Stimulated activated CD4-positive, alpha-beta T cell treated with anti-CD3 and anti-CD28 coated beads, Interleukin-1b, Interleukin-23, amount 100 ng/mL, for 24 hours (primary cell): ENCODE measurements at regions not wholly inside any gene's neighbourhood (a gene's known extent, or its start where the extent isn't known, plus 50 kb on each side); places are given as distances from the start of the nearest gene placed in this dataset.

Experiments used
- DNase-seq, 4 experiments: peaks; one replicate each; pipeline ENCODE4 v3.0.0-alpha.2; 2020; ENCODE audit warnings: low read depth in 4 of 4, low spot score in 1 of 4

DNA sequence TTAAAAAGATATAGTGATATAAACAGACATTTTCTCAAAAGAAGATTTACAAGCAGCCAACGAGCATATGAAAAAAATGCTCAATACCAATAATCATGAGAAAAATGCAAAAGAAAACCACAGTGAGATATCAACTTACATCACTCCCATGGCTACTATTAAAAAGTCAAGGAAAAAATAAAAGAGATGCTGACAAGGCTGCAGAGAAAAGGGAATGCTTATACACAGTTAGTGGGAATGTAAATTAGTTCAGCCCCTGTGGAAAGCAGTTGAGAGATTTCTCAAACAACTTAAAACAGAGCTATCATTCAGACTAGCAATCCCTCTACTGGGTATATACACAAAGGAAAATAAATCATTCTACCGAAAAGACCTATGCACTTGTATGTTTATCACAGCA is 97.1 kb upstream of the CARD18 start:
- no peak for DNase-seq

DNA sequence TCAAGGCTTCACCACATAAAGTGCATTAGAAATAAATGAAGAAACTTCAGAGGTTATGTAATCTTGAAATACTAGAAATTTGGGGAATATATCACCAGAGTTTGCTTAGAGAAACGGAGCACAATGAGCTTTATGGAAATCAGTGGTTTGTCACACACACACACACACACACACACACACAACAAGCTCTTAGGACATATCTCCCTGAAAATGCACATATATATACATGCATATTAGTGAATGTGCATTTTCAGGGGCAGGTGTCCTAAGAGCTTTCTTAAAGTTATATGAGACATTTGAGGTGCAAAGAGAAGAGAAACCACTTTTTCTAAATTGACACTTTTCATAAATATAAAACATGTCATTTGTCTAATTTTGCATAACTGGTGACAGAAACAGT is 93.7 kb upstream of the CARD18 start:
- DNase-seq = no peak

DNA sequence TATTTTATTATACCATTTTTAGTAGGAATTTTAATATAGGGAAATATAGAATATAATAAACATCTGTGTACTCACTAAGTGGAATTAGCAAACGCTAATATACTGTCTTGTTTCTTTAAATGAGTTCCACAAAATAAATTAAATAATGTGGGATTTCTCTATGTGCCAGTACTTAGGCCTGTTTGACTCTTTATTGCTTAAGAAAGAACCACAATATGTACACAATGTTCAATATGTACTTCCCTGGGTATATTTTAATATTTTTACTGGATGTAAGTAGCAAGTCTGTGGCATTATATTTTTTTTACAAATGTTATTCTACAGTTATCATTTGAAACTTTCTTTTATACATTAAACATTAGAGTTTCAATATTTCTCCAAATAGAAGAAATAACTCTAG is 92.5 kb upstream of the CARD18 start:
- DNase-seq = no peak

DNA sequence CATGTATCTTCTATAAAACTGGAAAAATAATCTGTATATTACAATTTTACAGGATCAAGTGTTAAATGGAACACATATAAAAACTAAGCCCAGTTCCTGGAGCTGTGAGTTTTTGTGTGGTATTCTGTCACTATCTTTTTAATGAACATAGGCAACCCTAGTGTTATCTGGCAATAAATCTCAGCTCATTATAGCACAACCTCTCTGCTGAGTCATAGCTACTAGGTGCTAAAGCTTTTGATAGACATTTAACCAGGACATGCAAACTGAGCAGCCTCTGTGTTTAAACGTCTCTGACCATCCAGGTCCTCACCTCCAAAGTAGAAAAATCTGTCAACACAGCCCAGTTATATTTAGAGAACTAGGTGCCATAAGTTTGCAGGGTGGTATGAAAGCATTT is 91.0 kb upstream of the CARD18 start:
- no peak for DNase-seq

DNA sequence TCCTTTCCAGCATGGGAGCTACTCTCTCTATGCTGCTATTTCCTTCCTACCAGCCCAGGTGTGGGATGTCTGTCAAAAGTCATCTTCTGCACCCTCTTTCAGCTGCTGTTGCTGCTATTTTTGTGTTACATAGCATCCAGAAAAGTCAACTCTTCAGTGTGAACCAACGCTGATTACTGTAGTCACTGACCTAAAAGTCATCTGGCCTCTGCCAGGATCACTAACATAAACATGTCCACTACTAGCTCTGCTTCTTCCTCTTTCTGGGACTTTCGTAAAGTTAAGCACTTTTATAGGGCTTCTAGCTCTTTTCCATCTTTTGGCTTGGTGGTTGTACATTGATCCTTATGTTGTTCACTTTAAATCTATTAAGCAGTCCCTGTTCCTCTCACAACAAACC is 90.2 kb upstream of the CARD18 start:
- DNase-seq = no peak

DNA sequence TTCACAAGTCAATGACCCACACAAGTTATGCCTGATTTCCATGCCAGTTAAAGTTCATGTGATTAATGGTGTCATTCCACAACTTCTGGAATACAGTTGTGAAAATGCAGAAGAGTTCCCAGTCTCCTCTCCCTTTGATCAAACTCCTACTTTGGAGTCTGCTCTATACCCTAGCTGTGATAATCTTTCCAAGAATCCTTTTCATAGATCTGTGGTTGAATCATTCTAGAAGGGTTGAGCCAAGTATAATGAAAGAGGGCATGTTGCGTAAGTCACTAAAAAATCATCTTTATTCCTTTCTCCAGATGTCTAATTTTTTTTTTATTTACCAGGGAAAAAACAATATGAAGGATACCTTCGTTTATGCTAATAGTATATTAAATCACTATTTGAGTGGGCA is 89.7 kb upstream of the CARD18 start:
- DNase-seq = no peak

DNA sequence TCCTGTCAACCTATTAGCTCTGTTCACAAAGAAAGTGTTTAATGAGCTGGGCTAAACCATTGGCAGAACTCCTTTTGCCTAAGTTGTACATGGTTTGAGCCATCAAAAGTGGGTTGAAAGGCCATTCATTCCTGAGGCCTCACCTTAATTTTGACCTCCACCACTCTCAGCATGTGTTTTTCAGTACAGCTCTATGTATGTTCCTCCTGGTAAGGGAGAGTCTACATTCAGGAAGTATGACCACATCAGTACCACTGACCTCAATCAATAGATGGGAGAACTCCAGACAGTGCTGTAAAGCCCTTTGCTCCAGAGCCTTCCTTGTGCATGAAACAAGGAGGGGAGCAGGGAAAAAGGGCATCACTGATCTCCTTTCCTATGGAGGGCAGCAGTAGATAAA is 87.8 kb upstream of the CARD18 start:
- DNase-seq = no peak

DNA sequence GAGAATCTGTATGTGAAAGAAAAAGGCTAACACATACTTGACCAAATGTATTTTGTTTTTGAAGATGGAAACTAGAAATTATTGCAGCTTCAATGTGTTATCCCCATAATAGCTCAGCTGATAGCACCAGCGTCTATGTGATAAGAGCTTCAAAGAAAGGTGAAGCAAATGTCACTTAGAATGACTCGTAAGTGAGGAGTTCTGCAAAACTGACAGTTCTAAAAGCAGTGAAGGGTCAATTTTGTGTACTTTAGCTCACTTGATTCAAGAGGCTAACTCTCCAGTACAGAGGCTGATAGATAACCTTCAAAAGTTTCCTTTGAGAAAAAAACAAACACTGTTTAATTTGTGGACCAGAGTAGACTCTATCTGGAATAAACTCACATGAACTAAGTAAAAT is 87.2 kb upstream of the CARD18 start:
- DNase-seq = no peak

DNA sequence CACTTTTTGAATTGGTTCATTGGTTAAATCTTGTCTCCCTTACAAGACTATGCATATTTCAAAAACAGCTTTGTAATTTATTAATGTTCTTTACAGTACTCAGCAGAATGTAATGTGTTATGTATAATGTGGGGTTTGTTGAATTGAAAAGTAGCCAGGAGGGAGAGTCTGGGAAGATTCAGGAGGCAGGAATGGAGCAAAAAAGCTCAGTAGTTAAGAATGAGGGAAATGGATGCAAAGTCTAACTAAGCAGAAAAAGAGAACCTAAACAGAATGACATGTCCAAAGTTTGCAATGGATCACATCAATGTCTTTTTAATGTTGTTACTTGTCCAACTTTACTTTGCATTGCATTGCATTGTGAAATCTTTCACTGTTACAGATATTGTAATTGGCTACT is 86.5 kb upstream of the CARD18 start:
- no peak for DNase-seq

DNA sequence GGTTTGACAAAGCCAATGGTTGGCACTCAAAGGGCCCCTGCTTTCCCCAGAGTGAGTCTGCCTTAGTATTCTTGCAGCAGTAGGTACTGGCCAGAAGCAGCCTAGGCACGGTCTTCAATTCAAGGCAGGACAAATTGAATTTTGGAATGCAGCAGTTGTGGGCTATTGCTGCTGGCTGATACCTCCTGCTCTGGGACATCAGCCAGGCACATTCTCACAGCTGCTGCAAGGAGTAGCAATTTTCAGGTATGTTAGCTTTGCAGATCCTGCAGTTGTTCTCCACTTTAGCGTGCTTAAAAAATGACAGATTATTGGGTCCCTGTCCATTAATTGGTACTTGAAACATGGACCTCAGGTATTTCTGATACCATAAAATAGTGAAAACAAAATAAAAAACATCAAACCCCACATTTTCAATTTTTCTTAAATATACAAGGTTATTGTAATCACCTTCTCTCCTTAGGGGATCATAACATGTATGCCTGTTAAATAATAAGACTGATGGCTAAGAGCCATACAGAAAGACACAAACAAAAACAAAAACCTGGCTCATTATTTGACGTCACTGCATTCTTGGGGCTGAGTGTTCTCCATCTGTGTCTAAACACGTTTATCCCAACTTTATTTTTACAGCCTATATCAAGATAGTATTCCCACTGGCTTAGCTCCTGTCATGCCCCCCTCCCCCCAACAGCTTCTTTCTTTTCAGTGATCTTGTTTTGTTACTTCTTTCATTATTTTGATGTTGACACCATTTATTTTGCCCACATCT is 85.1 kb upstream of the CARD18 start:
- DNase-seq = no peak

DNA sequence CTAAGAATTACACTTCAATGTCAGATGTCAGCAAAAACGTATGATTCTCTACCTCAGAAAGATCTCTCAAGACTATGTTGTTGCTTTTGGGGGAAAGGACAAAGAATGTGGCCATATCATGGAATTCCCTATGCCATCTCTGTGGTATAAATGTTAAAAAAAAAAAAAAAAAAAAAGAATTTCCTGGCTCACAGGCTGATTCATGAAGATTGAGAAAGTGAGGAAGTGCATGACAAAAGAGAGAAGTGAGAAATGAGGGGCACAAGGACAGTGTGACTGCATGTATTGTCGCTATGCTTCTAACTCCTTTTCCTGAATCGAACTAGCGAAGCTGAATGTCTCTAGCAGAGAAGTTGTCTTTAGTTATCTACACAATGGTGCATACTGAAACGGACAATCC is 80.6 kb upstream of the CARD18 start:
- no peak for DNase-seq

DNA sequence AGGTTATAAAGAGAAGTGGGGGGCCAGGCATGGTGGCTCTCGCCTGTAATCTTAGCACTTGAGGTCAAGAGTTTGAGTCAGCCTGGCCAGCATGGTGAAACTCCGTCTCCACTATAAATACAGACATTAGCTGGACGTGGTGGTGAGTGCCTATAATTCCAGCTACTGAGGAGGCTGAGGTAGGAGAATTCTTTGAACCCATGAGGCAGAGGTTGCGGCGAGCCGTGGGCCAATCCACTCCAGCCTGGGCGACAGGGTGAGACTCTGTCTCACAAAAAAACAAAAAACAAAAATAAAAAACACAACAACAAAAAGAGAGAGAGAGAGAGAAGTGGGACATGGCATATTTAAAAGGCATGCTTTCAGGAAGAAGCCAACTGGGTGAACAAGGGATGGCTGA is 80.1 kb upstream of the CARD18 start:
- DNase-seq = no peak

DNA sequence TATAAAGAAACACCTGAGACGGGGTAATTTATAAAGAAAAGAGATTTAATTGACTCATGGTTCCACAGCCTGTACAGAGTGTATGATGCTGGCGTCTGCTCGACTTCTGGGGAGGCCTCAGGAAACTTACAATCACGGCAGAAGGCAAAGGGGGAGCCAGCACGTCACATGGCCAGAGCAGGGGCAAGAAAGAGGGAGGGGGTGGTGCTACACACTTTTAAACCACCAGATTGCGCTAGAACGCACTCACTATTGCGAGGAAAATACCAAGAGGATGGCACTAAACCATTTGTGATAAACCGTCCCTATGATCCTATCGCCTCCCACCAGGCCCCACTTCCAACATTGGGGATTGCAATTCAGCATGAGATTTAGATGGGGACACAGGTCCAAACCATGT is 79.7 kb upstream of the CARD18 start:
- no peak for DNase-seq

DNA sequence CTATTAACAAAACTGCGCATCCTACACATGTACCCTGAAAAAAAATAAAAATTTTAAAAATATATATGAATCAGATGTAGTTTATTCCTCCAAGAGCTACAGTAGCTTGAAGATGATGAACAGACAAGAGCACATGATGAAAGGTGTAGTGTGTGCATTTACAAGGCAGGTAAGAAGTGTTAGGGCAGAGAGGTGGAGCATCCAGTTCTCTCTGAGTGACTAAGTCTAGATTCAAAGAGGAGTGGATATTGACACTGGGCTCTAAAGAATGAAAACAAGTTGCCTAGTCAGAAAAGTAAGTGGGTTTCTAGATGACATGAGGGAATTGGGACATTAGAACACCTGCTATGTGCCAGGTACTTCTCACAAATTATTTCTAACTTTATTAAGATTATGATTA is 76.0 kb upstream of the CARD18 start:
- no peak for DNase-seq

DNA sequence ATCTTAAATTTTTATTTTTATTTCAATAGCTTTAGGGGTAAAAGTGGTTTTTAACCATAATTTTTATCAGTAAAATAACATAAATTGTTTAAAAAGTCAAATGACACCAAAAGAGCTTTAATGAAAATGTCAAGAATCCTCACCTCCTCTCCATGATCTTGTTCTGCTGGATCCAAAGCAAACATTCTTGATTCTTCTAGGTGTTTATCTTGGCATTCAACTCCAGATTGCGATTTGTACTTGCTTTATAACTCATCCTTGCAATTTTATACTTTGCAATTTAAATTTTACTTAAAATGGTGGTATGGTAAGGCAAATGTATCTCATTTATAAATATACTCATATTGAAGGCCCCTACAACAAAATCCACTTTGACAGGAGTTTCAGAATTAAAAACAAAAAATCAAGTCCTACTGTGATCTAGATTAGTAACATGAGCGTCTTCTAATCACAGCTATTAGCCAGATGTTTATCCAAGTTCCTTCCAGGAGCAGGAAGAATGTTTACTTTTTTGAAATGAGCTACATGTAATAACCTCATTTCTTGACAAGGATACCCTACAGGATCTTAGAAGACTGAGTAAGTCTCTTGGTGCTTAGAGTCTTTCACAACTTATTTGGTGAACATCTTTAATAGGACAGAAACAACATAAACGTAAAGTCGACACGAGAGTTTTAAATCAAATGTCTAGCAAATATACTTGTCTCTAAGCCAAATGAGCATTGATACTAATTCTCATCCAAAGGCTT is 72.4 kb upstream of the CARD18 start:
- DNase-seq = no peak

DNA sequence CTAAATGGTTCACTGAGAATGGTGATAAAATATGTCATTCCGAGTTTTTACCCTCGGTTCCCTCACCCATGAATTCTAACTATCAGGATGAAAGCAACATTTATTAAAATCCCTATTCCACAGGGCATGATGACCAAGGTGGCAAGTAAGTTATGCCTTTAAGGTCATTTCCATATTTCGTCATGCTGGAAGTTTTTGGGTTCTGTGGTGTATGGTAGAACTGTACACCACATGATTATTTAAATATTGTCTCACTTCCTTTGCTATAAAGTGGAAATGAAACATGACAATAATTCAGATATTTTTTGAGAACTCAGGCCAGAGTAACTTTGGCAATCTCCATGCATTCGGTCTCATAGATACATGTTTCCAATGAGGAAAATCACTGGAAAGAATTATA is 68.5 kb upstream of the CARD18 start:
- DNase-seq = no peak

DNA sequence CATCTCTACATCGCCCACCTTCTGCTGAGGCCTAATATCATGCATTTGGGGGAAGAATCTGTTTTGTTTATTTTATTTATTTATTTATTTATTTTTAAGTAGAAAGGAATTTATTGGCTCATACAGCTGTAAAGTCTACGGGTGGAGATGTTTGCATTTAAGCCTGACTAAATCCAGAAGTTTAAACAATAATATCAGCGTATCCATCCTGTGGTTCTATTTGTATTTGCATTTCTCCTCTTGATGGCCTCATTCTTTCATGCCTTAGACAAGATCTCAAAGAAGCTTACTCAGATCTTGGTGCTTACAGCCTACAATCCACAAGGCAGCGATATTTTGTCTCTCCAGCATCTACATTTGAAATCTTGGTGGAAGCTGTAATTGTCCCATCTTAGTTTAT is 67.1 kb upstream of the CARD18 start:
- DNase-seq = no peak

DNA sequence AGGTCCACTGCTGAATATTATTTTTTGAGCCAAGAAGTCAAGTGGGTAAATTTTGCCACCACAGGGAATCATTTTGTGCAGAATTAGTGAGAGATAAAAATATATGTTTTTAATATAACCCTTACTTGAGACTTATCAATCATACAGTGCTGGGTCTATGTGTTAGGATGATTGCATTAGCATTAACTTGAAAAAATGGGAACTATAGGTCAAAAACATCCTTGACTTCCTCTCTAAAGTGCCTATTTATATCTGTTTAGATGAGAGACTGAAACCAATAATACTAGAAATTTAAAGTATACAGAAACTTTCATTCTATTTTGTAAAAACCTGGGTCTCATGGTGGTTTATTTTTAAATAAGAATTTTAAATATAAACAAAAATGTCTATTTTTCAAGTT is 65.1 kb upstream of the CARD18 start:
- DNase-seq = no peak

DNA sequence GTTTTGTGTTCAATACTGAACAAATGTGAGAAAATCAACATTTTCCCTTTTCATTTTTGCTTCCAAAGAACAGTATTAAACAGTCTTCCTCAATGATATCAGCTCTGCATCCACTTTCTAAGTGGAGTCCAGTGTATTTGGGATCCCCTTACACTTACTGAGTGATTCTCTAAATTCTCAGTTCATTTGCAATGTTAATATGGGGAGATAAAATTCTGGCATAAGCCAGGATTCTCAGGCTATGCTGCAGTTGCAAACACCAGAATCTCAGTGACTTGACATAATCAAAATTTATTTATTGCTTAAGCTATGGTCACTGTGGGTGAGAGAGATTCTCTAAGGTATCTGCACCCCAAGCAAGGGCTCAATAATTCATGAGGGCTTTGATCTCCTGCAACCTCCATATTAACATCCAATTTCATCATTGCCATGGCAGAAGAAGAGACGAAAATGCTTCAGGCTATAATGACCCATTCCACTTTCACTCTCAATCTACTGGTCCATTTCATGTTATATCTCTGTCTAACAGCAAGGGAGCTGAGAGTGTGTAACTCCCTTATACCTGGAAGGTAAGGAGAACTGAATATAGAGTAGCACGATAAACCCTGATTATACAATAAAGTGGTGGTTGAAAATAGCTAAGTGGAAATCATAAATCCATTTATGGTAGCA is 64.1 kb upstream of the CARD18 start:
- DNase-seq = no peak

DNA sequence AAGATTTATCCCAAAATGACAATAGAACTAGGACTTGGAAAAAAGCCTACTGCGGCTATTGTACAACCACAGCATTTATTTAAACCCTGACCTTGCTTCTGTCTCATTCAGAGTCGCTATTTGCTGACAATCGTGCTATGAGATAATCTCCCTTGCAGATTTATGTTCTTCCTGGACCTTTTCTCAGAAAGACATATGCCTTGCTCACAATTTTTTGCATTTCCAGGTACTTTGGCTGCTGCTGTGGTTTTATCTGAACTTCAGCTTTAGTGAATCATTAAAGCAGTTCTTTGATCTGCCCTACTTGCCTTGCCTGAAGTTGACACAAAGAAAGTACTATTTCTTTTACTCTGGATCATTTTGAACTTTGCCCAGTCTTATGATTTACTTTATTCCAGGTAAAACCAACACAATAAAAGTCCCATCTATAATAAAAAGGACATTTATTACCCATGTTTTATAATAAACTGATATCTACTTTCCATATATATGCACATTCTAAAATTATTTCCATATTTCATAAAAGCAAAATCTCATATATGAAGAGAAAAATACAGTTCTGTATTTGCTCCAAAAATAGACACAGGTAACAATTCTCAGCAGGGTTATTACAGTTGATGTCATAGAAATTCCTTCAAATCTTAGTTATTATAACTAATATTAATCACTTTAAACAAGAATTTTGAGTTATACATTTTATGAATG is 63.4 kb upstream of the CARD18 start:
- DNase-seq = no peak

DNA sequence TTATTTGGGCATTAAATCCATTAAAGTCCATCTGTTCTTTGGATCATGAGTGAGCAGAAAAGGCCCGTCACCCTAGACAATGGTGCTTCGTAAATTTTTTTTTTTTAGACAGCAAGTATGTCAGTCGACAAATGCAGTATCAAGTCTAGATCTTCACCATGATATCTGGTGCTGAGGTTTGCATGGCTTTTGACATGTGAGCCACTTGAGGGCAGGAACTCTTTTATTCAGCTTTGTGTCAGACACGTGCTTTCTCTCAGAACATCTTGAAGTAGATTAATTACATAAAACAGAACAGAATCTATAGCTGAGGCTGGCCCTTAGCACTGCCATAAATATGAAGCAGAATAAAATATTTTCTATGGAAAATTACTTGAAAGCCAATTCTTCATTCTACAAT is 62.9 kb upstream of the CARD18 start:
- DNase-seq = no peak

DNA sequence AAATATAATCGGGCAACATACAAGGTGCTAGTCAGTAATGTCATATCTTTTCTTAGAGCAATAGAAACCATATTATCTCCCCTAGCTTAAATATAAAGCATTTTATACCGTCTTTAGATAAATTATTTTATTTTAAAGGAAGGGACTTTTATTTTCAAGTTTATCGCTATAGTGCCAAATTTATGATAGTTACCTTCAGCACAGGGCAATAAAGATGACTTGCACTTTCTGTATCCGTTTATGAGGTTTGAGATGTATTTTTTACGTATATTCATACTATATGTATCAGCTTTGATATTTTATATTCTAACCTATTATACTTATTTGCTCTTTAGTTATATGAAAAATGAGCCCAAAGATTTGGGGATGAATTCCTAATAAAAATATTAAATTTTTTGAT is 61.6 kb upstream of the CARD18 start:
- no peak for DNase-seq
